Memory B cell (primary cell): ENCODE measurements at regions not wholly inside any gene's neighbourhood (a gene's known extent, or its start where the extent isn't known, plus 50 kb on each side); places are given as distances from the start of the nearest gene placed in this dataset.

Source experiments
- ATAC-seq: fragments of 150-1000 bp; cut with Tn5 transposase; 2 replicates; pipeline ENCODE4 v1.10.0; 2021; ENCODE audit warnings: low read depth, mild to moderate bottlenecking, moderate library complexity
- DNase-seq, 2 donors: peaks; one replicate each; pipeline ENCODE4 v3.0.0; 2022; ENCODE audit warnings: low spot score in 2 of 2
- H3K27ac Mint-ChIP-seq: one replicate; pipeline ENCODE4 v1.8.0; 2022; ENCODE audit warnings: mild to moderate bottlenecking, moderate library complexity, mixed read lengths
- H3K27me3 Mint-ChIP-seq: one replicate; pipeline ENCODE4 v1.8.0; 2022; ENCODE audit warnings: mixed read lengths
- H3K36me3 Mint-ChIP-seq: one replicate; pipeline ENCODE4 v1.8.0; 2022; ENCODE audit warnings: mild to moderate bottlenecking, mixed read lengths
- H3K4me1 Mint-ChIP-seq: one replicate; pipeline ENCODE4 v1.8.0; 2022; ENCODE audit warnings: mixed read lengths
- H3K4me3 Mint-ChIP-seq: one replicate; pipeline ENCODE4 v1.8.0; 2022; ENCODE audit warnings: mild to moderate bottlenecking, moderate library complexity, mixed read lengths
- H3K9me3 Mint-ChIP-seq: one replicate; pipeline ENCODE4 v1.8.0; 2022; ENCODE audit warnings: mixed read lengths

GRCh38 chrX:97666890-97667289 lies 783.2 kb downstream of the RPA4 start:
- no peaks in the 10 kb centered on the region for H3K27me3 Mint-ChIP-seq
- H3K9me3 Mint-ChIP-seq, result no peaks in the 10 kb centered on the region
- ATAC-seq (no peak), DNase-seq (no peak)
- H3K36me3 Mint-ChIP-seq, result no peaks in the 10 kb centered on the region
- H3K4me3 Mint-ChIP-seq, result no peak overlapping the region
- no peaks in the 10 kb centered on the region for H3K4me1 Mint-ChIP-seq
- H3K27ac Mint-ChIP-seq, result no peak overlapping the region

DNA sequence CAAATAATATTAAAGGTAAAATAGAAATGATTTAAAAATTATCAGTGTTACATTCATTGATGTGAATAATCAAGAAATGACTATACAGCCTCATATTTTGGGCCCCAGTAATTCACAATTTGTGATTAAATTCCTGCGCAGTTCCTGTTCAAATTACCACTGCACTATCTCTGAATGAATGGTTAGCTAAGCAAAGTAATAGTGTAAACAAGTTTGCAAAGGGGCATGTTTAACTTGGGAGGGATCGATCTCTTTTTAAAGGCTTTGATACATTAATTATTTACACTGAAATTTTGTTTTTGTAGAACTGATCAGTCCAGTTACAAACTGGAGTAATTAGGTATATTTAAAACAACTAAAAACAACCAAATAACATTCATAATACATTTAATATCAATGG lies 784.4 kb downstream of the RPA4 start:
- H3K4me1 Mint-ChIP-seq, result no peaks in the 10 kb centered on the region
- H3K4me3 Mint-ChIP-seq, result no peak overlapping the region
- ATAC-seq (no peak), DNase-seq (no peak)
- no peaks in the 10 kb centered on the region for H3K27me3 Mint-ChIP-seq
- no peaks in the 10 kb centered on the region for H3K9me3 Mint-ChIP-seq
- no peak overlapping the region for H3K27ac Mint-ChIP-seq
- no peaks in the 10 kb centered on the region for H3K36me3 Mint-ChIP-seq

GRCh38 chrX:97672138-97672537 lies 788.4 kb downstream of the RPA4 start:
- ATAC-seq (no peak), DNase-seq (no peak)
- no peaks in the 10 kb centered on the region for H3K9me3 Mint-ChIP-seq
- no peak overlapping the region for H3K27ac Mint-ChIP-seq
- H3K36me3 Mint-ChIP-seq, result no peaks in the 10 kb centered on the region
- peaks cover 2% of the 10 kb centered on the region for H3K27me3 Mint-ChIP-seq
- no peaks in the 10 kb centered on the region for H3K4me1 Mint-ChIP-seq
- no peak overlapping the region for H3K4me3 Mint-ChIP-seq

GRCh38 chrX:97672608-97673007 lies 788.9 kb downstream of the RPA4 start:
- peaks cover 2% of the 10 kb centered on the region for H3K27me3 Mint-ChIP-seq
- H3K27ac Mint-ChIP-seq, result no peak overlapping the region
- no peaks in the 10 kb centered on the region for H3K4me1 Mint-ChIP-seq
- DNase-seq (no peak), ATAC-seq (no peak)
- H3K4me3 Mint-ChIP-seq, result no peak overlapping the region
- H3K36me3 Mint-ChIP-seq, result no peaks in the 10 kb centered on the region
- H3K9me3 Mint-ChIP-seq, result no peaks in the 10 kb centered on the region

GRCh38 chrX:97673135-97673534 lies 789.4 kb downstream of the RPA4 start:
- no peak for ATAC-seq
- H3K9me3 Mint-ChIP-seq, result no peaks in the 10 kb centered on the region
- H3K4me3 Mint-ChIP-seq, result no peak overlapping the region
- H3K4me1 Mint-ChIP-seq, result no peaks in the 10 kb centered on the region
- peaks cover 2% of the 10 kb centered on the region for H3K27me3 Mint-ChIP-seq
- no peak for DNase-seq
- H3K36me3 Mint-ChIP-seq, result no peaks in the 10 kb centered on the region
- H3K27ac Mint-ChIP-seq, result no peak overlapping the region

DNA sequence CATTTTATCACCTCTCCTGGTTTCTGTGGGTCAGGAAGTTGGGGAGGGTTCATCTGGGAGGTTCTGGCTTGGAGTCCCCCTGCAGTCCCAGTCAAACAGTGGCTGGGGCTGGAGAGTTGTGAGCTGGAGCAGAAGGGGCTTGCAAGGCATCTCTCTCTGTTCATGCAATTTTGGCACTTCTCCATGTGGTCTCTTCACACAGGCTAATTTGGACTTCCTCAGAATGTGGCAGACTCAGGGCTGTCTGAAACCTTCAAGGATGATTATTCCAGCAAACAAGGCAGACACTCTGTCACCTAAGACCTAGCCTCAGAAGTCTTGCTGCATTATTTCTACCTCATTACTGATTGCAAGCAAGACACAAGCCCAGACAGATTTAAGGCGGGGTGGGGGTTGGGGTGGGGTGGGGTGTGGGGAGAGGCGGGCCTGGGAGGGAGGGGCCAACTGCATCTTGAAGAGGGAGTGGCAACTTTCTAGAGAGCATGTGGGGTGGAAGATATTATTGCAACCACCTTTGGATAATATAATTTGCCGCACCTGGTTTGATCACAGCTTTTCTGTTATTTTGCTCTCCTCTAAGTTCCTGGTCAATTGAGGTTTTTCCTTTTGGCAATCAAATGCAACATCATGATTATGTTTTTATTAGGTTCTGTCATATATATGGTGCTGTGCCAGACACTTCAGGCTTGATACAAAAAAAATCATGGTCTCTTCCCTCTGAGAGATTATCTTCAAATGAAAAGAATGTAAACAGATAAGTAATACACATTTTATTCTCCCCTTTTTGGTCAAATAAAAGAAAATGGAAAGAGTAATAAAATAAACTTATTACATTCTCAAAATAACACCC lies 799.5 kb downstream of the RPA4 start:
- Mint-ChIP-seq H3K9me3 (no peaks in the 10 kb centered on the region), H3K27me3 (no peaks in the 10 kb centered on the region), H3K27ac (no peak overlapping the region), H3K36me3 (no peaks in the 10 kb centered on the region), H3K4me3 (no peak overlapping the region), H3K4me1 (no peaks in the 10 kb centered on the region)
- ATAC-seq (no peak), DNase-seq (no peak)

DNA sequence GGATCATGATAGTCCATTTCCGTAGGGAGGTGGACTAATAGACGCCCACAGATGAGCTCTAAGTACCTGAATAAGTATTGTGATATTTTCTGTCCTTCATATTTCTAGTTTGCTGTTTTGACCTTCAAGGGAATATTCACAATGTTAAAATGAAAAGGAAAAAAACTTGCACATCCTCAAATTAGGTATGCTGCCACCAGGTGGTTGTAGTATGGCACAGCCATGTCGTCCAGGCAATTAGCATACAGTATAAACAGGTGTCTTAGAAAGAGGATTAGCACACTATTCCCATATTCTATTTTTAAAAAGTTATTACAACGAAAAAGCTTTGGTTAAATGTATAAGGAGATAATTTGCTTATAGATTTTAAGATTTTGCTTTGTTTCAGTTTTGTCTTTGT lies 802.0 kb downstream of the RPA4 start:
- Mint-ChIP-seq H3K27me3 (no peaks in the 10 kb centered on the region), H3K27ac (no peak overlapping the region), H3K4me3 (no peak overlapping the region), H3K36me3 (no peaks in the 10 kb centered on the region), H3K9me3 (no peaks in the 10 kb centered on the region), H3K4me1 (no peaks in the 10 kb centered on the region)
- ATAC-seq (peak; percentile 41), DNase-seq (no peak)

DNA sequence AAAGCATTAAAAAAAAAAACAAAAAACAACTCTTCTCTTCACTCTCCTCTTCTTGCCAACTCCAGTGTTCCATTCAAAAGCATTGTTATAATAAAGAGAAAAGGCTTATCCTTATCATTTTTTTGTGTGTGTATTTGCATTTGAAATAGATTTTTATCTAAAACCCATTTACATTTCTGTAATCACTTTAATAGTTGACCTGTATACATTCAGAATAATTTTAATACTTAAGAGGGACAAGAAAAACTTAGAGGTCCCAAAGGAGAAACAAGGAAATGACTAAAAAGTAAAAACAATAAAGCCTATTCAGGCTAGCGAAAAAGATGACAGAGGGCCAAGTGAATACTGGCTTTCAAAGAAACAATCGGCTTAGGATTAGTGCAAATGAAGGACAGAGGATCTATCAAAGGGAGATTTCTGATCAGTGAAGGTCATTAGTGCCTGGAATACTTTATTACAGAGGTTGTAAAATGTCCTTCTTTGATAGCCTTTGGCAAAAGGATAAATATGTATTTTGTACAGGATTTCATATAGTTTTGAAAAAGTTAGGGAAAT lies 808.3 kb downstream of the RPA4 start:
- ATAC-seq (no peak), DNase-seq (no peak)
- H3K27ac Mint-ChIP-seq, result no peak overlapping the region
- H3K4me1 Mint-ChIP-seq, result no peaks in the 10 kb centered on the region
- no peaks in the 10 kb centered on the region for H3K9me3 Mint-ChIP-seq
- H3K27me3 Mint-ChIP-seq, result peaks cover 2% of the 10 kb centered on the region
- no peaks in the 10 kb centered on the region for H3K36me3 Mint-ChIP-seq
- H3K4me3 Mint-ChIP-seq, result no peak overlapping the region

DNA sequence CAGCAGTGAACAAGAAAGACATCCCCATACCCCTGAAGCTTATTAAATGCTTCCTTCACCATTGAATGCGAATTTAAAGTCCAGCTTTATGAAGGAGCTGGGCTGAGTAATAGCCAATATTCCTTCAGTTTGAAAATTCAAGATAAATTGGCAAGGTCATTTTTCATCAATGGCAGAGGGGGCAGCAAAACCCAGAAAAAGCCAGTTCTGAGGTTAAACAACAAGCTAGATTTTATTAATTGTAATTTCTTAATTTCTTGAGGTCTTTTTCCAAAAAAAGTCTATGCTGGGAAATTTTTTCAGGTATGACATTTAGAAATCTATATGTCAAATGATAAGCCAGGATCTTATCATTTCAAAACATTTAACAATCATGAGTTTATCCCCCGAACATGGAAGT lies 808.9 kb downstream of the RPA4 start:
- peaks cover 2% of the 10 kb centered on the region for H3K27me3 Mint-ChIP-seq
- H3K4me3 Mint-ChIP-seq, result no peak overlapping the region
- no peak for ATAC-seq
- no peaks in the 10 kb centered on the region for H3K9me3 Mint-ChIP-seq
- no peak overlapping the region for H3K27ac Mint-ChIP-seq
- no peak for DNase-seq
- H3K4me1 Mint-ChIP-seq, result no peaks in the 10 kb centered on the region
- H3K36me3 Mint-ChIP-seq, result no peaks in the 10 kb centered on the region

- Mint-ChIP-seq H3K36me3 (no peaks in the 10 kb centered on the region), H3K27me3 (peaks cover 5% of the 10 kb centered on the region), H3K9me3 (no peaks in the 10 kb centered on the region), H3K27ac (no peak overlapping the region), H3K4me1 (no peaks in the 10 kb centered on the region), H3K4me3 (no peak overlapping the region)
- ATAC-seq (no peak), DNase-seq (no peak)
These were observed 816.8 kb downstream of the RPA4 start for GRCh38 chrX:97700547-97700946.

DNA sequence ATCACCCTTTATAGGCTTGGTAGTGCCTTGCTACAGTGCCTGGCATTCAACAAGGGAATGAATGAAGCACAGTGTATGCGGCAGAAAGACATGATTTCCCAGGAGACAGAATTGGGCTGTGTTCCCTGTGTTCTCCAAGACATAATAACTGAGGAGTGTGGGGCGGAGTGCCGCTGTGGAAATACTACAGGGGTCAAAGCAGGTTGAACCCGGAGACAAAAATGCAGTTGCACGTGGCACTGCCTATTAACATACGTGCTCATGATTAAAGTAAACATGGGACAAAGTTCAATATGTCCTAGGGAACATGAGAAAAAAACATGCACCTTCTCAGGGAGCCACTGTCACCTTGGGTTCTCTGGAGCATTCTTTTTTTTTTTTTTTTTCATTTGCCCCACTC lies 820.8 kb downstream of the RPA4 start:
- no peak for DNase-seq
- Mint-ChIP-seq H3K27me3 (peaks cover 1% of the 10 kb centered on the region), H3K36me3 (no peaks in the 10 kb centered on the region), H3K9me3 (no peaks in the 10 kb centered on the region), H3K4me1 (no peaks in the 10 kb centered on the region), H3K27ac (no peak overlapping the region), H3K4me3 (no peak overlapping the region)
- ATAC-seq, result no peak

- no peak for ATAC-seq
- Mint-ChIP-seq H3K36me3 (peaks cover 2% of the 10 kb centered on the region), H3K27me3 (peaks cover 1% of the 10 kb centered on the region), H3K4me3 (no peak overlapping the region), H3K4me1 (no peaks in the 10 kb centered on the region), H3K27ac (no peak overlapping the region), H3K9me3 (no peaks in the 10 kb centered on the region)
- no peak for DNase-seq
These were observed 821.2 kb downstream of the RPA4 start for GRCh38 chrX:97704881-97705280.

GRCh38 chrX:97705936-97706335 lies 822.2 kb downstream of the RPA4 start:
- H3K4me1 Mint-ChIP-seq, result no peaks in the 10 kb centered on the region
- peaks cover 2% of the 10 kb centered on the region for H3K36me3 Mint-ChIP-seq
- H3K4me3 Mint-ChIP-seq, result no peak overlapping the region
- DNase-seq, result no peak
- no peaks in the 10 kb centered on the region for H3K9me3 Mint-ChIP-seq
- peaks cover 1% of the 10 kb centered on the region for H3K27me3 Mint-ChIP-seq
- ATAC-seq, result no peak
- no peak overlapping the region for H3K27ac Mint-ChIP-seq

- DNase-seq (no peak), ATAC-seq (no peak)
- peaks cover 2% of the 10 kb centered on the region for H3K36me3 Mint-ChIP-seq
- no peaks in the 10 kb centered on the region for H3K27me3 Mint-ChIP-seq
- H3K4me3 Mint-ChIP-seq, result no peak overlapping the region
- no peaks in the 10 kb centered on the region for H3K4me1 Mint-ChIP-seq
- no peaks in the 10 kb centered on the region for H3K9me3 Mint-ChIP-seq
- H3K27ac Mint-ChIP-seq, result no peak overlapping the region
These were observed 830.4 kb downstream of the RPA4 start for GRCh38 chrX:97714072-97714471.

- Mint-ChIP-seq H3K27me3 (peaks cover 4% of the 10 kb centered on the region), H3K4me3 (no peak overlapping the region), H3K4me1 (no peaks in the 10 kb centered on the region), H3K36me3 (no peaks in the 10 kb centered on the region), H3K9me3 (peaks cover 4% of the 10 kb centered on the region), H3K27ac (no peak overlapping the region)
- no peak for DNase-seq
- ATAC-seq, result no peak
These were observed 844.5 kb downstream of the RPA4 start for GRCh38 chrX:97728215-97728614.
